NOMO-1 treated with DMSO at 0.1 percent for 48 hours (cell line): ENCODE measurements at regions not wholly inside any gene's neighbourhood (a gene's known extent, or its start where the extent isn't known, plus 50 kb on each side); places are given as distances from the start of the nearest gene placed in this dataset.
"Not testable (repeated sequence)": the region's sequence is repeated elsewhere in the genome, so short reads cannot be mapped to it uniquely, and the experiment has no call there.

Experiments
- DNase-seq: peaks from one replicate; lab custom pipeline; 2025; ENCODE audit not compliant: unreplicated experiment; lab: John Stamatoyannopoulos, UW

GRCh38 chr18:44568342-44568741 lies 112.3 kb upstream of the SETBP1 start:
- no peak for DNase-seq

DNA sequence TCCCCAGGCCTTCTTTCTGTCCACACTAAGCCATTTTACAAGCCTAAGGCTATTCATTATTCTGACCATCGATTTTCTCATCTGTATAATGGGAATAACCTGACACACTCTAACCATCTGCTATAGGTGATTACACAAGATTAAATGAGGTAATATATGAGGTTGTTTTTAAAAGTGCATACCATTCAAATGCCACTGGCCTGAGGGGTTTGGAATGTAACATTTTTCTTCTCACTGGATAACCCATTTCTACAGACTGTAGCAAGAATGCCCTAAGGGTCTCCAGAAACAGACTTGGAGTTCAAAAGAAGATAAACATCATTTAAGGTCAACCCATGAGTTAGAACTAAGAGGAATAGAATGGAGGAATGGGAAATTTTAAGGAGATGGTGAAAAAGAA lies 111.7 kb upstream of the SETBP1 start:
- no peak for DNase-seq

DNA sequence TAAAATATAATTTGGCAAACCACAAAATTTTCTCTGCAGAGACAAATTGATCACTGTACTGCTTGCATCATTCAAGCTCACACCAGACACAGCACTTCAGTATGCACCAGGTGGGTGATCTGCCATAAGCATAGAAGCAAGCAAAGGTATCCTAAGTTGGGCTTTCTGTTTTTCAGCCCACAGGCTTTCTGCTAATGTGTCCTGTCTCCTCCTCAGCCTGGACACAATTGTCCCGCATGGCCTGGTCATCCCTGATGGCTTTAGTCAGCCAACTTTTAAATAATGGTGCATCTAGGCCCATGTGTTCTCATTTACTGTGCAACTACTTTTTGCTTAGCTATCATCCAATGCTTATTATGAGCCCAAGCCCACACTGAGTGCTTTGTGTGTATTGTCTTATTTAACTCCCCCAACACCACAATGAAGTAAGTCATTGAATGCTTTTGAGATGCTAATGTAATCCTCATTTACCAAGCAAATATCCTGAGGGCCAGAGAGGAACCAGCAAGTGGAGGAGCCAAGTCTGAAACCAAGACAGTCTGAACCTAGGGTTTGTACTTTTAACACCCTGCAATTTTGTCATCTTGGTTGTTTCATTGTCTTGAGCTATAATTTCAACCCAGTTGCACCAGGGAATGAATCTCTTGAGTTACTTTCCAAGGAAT lies 111.2 kb upstream of the SETBP1 start:
- no peak for DNase-seq

- DNase-seq: no peak
Observed at GRCh38 chr18:44579028-44579702, 101.5 kb upstream of the SETBP1 start.

DNA sequence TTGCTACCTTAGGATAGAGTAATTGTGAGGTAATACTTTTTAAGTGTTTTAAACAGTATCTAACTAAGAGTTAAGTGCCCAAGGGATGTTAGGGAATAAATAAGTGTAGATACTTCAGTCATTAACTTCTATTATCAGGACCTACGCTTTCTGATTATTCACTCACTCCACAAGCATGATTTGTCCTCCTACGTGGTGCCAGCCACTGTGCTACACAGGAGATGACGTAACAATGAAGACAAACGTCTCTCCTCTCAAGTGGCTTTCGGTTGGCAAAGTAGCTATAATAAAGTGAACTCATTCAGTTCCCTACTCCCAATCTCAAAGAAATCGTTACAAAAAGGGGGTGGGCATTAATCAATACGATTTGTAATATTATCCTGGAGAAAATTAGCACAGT lies 100.9 kb upstream of the SETBP1 start:
- DNase-seq: peak; percentile 14

DNA sequence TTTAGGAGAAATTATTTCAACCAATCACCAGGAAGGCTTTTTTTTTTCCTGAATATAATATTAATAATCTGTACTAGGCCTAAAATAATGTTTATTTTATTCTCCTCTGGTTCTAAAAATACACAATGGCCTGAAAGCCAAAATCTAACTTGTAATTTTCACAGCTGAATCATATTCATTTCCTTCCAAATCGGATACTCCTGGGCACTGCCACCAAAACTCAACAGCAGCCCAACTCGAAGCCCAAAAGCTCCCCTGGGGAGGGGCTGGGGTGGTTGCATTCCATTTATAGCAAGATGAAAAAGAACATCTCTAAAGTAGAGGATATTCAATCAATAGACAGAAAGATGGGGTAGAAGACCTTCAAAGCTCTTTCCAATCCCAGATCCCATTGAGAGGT lies 100.5 kb upstream of the SETBP1 start:
- DNase-seq: no peak

GRCh38 chr18:44580782-44581181 lies 99.9 kb upstream of the SETBP1 start:
- DNase-seq: not testable (repeated sequence)

GRCh38 chr18:44582456-44582855 lies 98.2 kb upstream of the SETBP1 start:
- DNase-seq: no peak

DNA sequence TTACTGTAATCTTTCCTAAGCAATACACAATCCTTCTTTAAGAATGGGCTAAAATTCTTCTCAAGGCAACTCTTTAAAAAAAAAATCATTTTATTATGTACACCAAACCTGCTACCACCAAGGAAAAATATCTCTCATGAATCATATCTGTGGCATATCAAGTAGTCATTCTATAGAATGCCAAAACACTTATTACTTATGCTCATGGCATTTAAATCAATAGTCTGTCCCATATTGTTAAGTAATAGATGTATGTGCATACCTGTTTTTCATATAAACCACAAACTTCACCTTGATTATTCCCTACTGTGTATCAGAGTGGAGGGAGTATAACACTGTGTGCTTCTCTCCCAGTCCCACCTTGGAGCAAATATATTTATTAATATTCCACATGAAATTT lies 95.8 kb upstream of the SETBP1 start:
- DNase-seq: no peak

DNA sequence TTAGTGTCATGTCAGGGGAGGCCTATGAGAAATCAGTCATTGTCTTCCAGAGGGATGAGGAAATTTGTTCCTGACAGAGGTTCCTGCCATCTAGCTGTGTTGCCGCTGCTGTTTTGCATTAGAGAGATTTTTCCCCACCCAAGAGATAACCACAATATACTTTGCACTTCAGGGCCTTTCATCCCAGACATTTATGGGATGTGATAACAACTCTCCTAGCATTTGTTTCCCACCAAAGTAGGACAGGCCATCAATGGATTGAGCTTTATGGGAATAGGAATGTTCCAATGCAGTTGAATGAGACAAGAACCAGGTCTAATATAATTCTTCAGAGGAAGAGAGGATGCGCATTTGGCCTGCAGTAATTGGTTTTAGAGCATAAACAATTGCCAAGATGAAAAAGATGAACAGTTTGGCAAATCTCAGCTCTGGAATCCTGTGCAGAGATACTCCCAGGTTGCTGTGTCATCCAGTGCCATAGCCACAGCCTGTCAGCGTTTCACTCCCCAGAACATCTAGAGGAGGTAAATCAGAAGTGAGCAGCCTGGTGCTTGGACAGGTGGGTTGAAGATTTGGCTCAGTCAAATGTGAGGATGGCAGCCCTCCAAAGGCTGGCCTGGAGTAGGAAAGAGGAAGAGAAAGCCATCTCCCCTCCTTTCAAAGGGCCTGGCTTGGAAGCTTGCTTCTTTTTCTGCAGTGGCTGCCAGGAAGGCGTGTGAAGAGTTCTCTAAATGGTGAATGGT lies 93.7 kb upstream of the SETBP1 start:
- DNase-seq: no peak

DNA sequence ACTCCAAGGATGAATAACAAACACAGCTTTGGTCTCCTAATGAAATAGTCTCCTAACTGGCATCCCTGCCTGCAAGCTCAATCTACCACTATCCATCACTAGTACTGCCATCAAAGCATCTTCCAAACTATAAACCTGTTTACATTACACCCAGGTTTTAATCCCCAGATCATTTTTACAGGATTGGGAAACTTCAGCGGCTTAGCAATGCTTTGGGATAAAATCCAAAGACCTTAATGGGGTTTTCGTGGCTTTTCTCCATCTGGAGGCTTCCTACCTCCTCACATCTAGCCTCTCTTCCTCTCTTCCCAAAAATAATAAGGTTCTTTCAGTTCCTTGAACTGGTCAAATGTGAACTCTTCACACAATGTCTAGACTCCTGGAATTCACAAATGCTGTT lies 92.2 kb upstream of the SETBP1 start:
- no peak for DNase-seq

DNA sequence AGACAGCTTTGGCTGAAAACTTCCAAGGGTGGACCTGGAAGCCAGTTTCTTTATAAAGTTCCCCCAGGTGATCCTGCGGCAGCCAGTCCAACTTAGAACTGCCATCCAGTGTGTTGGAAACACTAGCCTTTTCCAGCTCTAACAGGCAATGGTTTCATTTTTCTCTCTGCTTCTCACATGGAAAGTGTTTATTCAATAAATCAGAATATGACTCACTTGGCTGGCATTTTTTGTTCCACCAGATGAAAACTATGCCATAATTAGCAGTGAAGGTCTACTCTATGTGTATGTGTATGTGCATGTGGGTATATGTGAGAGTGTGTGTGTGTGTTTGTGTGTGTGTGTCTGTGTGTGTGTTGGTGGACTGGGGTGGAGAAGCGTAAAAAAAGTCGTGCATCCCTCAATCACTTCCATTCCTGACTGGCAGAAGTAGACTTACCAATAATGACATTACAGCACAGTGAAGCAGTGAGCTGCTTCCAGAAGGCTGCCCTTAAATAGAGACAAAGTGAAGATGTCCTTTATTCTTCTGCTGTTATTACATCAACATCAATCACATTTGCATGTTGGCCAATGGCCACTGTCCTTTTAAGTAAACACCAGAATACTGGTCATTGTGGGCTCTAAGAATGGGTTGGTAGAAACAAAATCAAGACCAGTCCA lies 90.9 kb upstream of the SETBP1 start:
- DNase-seq: no peak

- no peak for DNase-seq
Observed at GRCh38 chr18:44590956-44591670, 89.6 kb upstream of the SETBP1 start.

- no peak for DNase-seq
Observed at GRCh38 chr18:44592639-44593038, 88.0 kb upstream of the SETBP1 start.

DNA sequence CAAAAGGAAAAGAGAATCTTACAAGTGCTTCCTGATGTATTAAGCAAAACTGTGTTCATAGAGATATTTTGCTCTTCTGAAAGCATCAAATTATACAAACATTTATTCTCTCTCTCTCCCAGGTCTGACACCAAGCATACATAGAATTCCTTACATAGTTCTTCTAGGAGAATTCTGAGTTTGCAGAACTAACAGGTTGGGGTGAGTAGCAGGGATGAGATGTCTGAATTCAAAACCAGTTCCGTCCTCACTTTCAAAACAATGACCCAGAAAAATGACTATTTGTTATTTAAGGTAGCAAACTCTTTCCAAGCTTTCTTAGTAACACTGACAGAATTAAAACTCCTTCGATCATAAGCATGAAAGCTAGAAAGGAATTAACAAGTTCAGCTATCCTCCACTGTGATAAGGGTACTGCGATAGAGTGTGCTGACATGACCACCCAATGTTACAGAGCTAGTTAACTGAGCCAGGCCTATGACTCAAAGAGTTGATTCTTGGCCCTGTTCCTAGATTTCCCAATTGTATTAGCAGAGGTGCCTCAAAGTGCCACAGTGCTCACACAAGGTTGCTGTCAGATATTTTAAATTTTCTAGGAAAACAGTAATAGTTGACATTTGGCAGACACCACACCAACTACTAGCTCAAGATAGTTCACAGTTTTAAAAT lies 85.8 kb upstream of the SETBP1 start:
- DNase-seq: no peak

GRCh38 chr18:44597797-44598196 lies 82.9 kb upstream of the SETBP1 start:
- no peak for DNase-seq

DNA sequence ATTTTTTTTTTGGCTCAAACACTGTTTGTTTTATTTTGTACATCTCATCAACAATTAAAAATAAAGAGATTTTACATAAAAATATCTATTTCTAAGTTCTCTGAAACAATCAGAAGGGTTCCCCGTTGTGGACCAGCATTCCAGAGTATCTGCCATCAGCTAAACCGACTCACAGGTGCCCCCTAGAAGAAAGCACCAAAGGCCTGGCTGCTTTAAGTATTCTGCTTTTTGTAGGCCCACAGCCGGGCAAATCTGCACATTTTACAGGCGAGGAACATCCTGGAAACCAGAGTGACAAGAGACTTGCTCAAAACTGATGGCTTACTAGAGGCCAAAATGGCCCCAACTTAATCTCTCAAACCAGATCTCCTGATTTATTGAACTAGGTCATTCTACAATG lies 82.2 kb upstream of the SETBP1 start:
- DNase-seq: no peak

- DNase-seq: no peak
Observed at GRCh38 chr18:44599412-44599811, 81.3 kb upstream of the SETBP1 start.

- DNase-seq: no peak
Observed at GRCh38 chr18:44601447-44601846, 79.2 kb upstream of the SETBP1 start.

DNA sequence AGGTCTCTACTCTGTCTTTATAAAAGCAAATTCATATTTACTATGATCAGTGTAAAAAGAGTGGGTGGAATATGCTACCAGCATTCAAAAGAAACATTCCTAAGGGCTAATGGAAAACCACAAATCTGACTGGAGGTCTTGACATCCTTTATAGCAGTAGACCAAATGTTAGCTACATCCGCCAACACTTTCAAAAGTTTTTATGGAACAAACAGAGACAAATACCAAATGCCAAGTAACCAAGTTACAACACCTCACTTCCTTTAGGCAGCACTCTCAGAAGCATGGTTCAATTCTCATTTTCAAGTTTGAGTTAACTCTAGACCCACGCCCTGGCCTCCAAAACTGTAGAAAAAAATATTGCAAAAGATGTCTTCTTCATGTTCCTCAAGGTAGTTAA lies 78.3 kb upstream of the SETBP1 start:
- no peak for DNase-seq

DNA sequence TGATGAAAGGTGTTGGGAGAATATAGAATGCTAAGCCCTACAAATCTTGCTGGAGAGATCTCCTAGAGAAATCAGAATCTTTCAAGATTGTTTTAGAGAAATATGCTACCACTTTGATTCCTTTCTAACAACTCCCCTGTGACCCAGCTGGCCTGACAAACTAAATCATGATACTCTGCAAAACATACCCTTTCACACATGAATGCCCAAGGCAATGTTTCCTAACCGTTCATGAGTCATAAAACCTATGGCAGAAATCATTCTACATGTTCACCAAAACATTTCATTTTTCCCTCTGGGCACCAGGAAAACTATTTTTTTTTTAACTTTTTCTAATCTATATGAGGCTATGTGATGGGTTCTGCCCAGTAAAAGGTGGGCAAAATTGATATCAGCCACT lies 77.8 kb upstream of the SETBP1 start:
- DNase-seq: no peak
